ENCODE measurements at regions not wholly inside any gene's neighbourhood (a gene's known extent, or its start where the extent isn't known, plus 50 kb on each side); places are given as distances from the start of the nearest gene placed in this dataset.
A peak's percentile ranks its signal among the peaks of the same experiment; 100 is the strongest.
"Not testable (repeated sequence)": the region's sequence is repeated elsewhere in the genome, so short reads cannot be mapped to it uniquely, and the experiment has no call there.

DNA sequence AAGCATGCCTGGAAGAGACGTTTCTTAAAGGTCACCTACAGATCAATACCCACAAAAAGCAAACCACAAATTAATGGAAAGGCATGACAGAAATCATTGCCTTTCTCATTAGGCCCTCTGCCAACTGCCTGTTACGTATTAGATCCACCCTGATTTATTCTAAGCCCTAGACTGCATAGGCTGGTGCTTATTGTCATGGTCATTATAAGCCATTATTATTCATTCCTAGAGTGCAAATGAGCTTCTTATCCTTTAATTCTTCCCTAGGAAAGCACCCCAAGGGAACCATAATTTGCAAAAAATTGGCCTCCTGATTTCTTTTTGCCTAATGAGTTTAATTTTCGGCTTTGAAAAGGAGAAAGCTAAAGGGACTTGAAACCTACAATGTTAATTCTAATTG, 184.2 kb upstream of the GPRIN3 start:
- DNase-seq: no peak

- DNase-seq: not testable (repeated sequence)
These were observed 182.4 kb upstream of the GPRIN3 start for GRCh38 chr4:89489921-89490431.

- DNase-seq: no peak
These were observed 181.8 kb upstream of the GPRIN3 start for GRCh38 chr4:89489338-89489771.

- no peak for DNase-seq
These were observed 181.1 kb upstream of the GPRIN3 start for GRCh38 chr4:89488736-89489135.

DNA sequence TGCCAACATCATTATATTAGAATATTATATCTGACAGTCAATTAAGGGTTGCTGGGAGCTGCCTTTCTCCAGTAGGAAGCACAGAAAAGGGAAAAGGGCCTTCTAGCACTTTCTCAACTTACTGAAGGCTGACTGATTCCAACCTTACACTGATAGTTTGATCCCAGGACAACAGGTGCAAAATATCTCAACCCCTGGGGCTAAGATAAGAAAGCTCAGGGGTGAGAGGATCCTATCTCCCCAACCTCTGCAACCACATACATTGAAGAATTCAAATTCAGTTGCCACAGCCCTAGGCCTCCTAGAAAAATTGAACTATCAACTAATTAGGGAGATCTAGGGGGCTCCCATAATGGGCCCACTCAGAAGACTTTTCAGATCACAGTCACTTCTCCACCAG, 179.1 kb upstream of the GPRIN3 start:
- DNase-seq: no peak

DNA sequence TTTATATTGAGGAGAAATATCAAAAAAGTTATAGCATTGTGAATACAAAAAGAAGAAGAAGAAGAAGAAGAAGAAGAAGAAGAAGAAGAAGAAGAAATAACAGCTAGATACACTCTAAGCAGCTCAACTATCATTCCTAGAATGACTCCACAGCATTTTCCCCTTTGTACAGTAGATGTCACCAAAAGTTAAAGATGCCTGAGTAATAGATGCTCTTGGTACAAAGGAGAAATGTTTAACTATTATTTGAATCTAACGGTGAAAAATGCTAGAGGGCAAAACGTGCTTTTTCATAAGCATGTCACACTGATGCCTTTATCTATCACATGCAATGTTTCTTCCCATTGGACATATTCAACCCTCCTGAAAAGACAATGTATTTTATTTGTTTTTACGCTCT, 178.4 kb upstream of the GPRIN3 start:
- no peak for DNase-seq

- DNase-seq: no peak
These were observed 176.2 kb upstream of the GPRIN3 start for GRCh38 chr4:89483833-89484232.

DNA sequence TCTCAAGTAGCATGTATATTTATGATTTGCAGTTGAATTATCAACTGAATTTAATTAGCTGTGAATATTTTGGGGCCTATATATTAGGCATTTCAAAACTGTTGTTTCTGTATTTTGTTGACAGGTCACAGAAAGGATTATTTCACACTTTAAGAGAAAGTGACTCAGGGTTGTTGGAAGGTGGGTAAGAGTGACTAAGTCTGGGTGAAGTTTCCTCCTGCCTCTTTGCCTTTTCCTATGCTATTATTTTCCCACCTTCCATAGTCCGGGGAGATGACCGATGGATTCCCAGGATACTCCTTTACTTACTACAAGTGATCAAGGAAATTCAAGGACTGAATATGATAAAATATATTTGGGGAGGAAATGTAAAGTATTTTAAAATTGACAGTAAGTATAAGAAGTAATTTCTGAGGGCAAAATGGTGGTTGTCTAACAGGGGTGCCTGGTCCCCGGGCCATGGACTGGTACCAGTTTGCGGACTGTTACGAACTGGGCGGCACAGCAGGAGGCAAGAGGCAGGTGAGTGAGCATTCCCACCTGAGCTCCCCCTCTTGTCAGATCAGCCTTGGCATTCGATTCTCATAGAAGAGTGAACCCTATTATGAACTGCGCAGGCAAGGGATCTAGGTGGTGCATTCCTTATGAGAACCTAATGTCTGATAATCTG, 175.5 kb upstream of the GPRIN3 start:
- DNase-seq: no peak

- DNase-seq: peak; percentile 25
These were observed 174.7 kb upstream of the GPRIN3 start for GRCh38 chr4:89482251-89482650.

GRCh38 chr4:89469930-89470375, 162.4 kb upstream of the GPRIN3 start:
- DNase-seq: peak; percentile 32

GRCh38 chr4:89469516-89469915, 161.9 kb upstream of the GPRIN3 start:
- DNase-seq: no peak

- no peak for DNase-seq
These were observed 161.0 kb upstream of the GPRIN3 start for GRCh38 chr4:89468602-89469001.

DNA sequence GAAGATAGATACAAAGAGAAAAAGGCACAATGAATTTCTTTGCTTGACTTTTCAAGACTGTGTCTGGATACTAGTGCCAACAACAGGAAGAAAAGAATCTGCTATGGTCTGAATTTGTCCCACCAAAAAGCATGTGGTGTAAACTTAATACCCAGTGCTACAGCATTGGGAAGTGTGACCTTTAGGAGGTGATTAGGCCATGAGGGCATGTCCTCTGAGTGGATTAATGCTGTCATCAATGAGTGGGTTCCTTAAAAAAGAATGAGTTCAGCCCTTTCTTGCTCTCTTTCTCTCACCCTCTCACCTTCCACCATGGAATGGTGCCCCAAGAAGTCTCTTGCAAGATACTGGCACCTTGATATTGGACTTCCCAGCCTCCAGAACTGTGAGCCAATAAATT, 155.7 kb upstream of the GPRIN3 start:
- DNase-seq: no peak

DNA sequence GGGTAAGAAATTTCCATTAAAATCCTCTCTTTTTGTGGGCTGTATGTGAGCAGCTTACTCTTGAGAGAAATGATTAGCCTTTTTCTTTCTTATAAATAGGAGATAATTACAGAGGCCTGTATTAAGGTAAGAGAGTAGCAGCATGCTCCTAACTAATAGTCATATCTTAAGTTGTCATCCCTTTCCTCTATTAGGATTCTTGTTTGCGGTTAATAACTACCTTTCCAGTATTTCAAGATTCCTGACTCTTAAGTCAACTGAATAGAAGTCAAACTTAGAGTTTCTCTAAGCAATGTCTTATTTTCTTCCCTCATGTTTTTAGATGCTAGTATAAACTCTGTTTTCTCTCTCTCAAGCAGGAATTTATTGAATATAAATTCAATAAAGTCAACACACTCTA, 139.9 kb upstream of the GPRIN3 start:
- DNase-seq: no peak

DNA sequence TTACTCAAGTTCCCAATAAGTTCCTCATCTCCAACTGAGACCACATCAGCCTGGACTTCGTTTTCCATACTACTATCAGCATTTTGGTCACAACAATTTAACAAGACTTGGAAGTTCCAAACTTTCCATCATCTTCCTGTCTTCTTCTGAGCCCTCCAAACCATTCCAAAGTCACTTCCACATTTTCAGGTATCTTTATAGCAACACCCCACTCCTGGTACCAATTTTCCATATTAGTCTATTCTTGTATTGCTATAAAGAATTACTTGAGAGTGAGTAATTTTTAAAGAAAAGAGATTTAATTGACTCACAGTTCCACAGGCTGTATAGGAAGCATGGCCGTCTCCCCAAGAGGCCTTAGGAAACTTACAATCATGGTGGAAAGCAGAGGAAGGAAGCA, 138.6 kb upstream of the GPRIN3 start:
- DNase-seq: no peak

DNA sequence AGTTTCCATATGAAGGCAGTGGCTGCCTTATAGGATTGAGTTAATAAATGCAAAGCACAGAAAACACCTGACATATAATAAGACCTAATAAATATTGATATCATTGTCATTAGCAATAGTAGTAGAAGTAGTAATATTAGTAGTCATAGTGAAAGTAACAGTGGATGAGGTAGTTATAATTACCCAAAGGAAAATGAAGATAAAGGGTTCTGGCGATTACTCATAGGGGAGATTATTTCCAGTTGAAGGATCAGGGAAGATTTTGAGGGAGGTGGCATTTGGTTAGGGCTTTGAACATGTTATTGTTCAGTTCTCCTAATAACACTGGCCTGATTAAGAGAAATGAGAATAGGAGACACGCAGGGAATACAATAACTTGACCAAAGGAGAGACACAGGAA, 131.9 kb upstream of the GPRIN3 start:
- DNase-seq: no peak

GRCh38 chr4:89438102-89438831, 130.7 kb upstream of the GPRIN3 start:
- peak; percentile 70 for DNase-seq

GRCh38 chr4:89434364-89434988, 126.9 kb upstream of the GPRIN3 start:
- DNase-seq: peak; percentile 66

DNA sequence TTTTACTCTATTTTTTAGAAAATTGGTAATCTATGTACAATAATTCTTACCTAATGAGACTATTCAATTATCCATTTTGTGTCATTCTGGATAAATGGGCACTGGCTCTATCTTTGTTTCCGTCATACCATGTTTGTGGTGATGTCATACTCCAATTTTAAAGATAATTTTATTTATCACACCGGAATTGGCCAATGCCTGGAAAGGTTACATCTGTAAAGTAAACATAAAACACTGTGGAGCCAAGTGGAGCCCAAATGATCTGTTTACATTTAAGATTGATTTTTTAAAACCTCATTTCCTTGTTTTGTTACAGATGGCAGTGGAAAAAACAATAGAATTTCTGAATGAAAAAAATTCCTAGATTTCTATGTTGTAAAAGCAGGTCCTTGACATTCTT, 120.2 kb upstream of the GPRIN3 start:
- DNase-seq: no peak

- no peak for DNase-seq
These were observed 117.4 kb upstream of the GPRIN3 start for GRCh38 chr4:89425023-89425422.

DNA sequence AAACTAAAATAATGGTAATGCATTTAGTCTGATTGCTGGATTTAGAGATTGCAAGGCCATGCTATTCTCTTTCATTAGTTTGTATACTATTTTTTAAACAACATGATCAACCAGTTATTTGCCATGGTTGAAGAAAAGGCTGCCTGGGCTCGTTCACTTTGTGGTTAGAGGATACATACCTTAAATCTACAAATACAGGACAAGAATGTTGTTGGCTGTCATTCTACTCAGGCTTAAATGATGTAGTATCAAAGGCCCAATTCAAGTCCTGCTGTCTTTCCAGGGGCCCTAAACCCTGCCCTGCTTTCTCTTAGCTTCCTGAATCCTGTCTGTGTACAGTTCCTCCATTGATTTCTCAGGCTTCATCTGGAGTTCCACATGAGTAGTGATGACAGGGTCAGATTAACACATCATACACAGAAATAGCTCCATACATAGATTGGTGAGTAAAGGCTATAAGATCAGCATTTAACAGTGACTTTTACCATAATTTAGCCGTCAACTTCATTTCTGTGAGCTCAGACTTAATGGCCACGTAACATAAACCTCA, 114.9 kb upstream of the GPRIN3 start:
- DNase-seq: no peak

DNA sequence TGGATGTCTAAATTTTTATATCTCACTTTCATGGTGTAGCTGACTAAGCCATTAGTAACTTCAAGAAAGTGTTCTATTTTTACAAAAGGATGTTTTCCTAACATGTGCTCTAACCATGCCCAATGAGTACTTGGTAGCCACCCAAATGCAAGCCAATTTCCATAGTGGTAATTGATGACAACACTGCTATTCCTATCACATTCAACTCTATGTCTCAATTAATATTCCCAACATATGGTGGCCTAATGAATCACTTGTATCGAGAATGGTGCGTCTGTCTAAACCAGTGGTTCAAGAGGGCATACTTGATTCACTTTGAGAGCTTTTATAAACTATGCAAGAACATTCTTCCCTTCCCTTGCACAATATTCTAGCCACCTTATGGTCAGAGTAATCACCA, 112.9 kb upstream of the GPRIN3 start:
- no peak for DNase-seq

- no peak for DNase-seq
These were observed 111.6 kb upstream of the GPRIN3 start for GRCh38 chr4:89419111-89419695.
